Muscle of arm (tissue), 1 donor: ENCODE measurements at regions not wholly inside any gene's neighbourhood (a gene's known extent, or its start where the extent isn't known, plus 50 kb on each side); places are given as distances from the start of the nearest gene placed in this dataset.

Experiments
- DNase-seq: peaks from one replicate; pipeline ENCODE4 v3.0.0-alpha.2; 2013

GRCh38 chr1:87720561-87720960 is 391.9 kb downstream of the LMO4 start:
- DNase-seq, result no peak

GRCh38 chr1:87723193-87723592 is 394.5 kb downstream of the LMO4 start:
- no peak for DNase-seq

- no peak for DNase-seq
These were observed 399.5 kb downstream of the LMO4 start for GRCh38 chr1:87728169-87728568.

- no peak for DNase-seq
These were observed 401.9 kb downstream of the LMO4 start for GRCh38 chr1:87730274-87731216.

- no peak for DNase-seq
These were observed 404.7 kb downstream of the LMO4 start for GRCh38 chr1:87733386-87733785.

GRCh38 chr1:87735750-87736149 is 407.1 kb downstream of the LMO4 start:
- no peak for DNase-seq

- DNase-seq, result no peak
These were observed 410.5 kb downstream of the LMO4 start for GRCh38 chr1:87739141-87739540.

- no peak for DNase-seq
These were observed 411.0 kb downstream of the LMO4 start for GRCh38 chr1:87739704-87740103.

GRCh38 chr1:87743256-87743655 is 414.6 kb downstream of the LMO4 start:
- DNase-seq, result no peak

GRCh38 chr1:87744056-87744455 is 415.4 kb downstream of the LMO4 start:
- no peak for DNase-seq

GRCh38 chr1:87744763-87745162 is 416.1 kb downstream of the LMO4 start:
- DNase-seq, result no peak

- no peak for DNase-seq
These were observed 424.7 kb downstream of the LMO4 start for GRCh38 chr1:87753366-87753765.

GRCh38 chr1:87754139-87754538 is 425.5 kb downstream of the LMO4 start:
- no peak for DNase-seq

- no peak for DNase-seq
These were observed 429.0 kb downstream of the LMO4 start for GRCh38 chr1:87757676-87758075.

GRCh38 chr1:87759421-87760087 is 430.9 kb downstream of the LMO4 start:
- no peak for DNase-seq

- no peak for DNase-seq
These were observed 431.5 kb downstream of the LMO4 start for GRCh38 chr1:87760155-87760554.

- DNase-seq, result no peak
These were observed 432.0 kb downstream of the LMO4 start for GRCh38 chr1:87760654-87761053.

GRCh38 chr1:87763483-87763882 is 434.8 kb downstream of the LMO4 start:
- no peak for DNase-seq

- DNase-seq, result no peak
These were observed 436.5 kb downstream of the LMO4 start for GRCh38 chr1:87765057-87765680.

GRCh38 chr1:87765681-87766070 is 437.0 kb downstream of the LMO4 start:
- DNase-seq, result no peak

GRCh38 chr1:87766737-87767136 is 438.1 kb downstream of the LMO4 start:
- no peak for DNase-seq

- no peak for DNase-seq
These were observed 450.2 kb downstream of the LMO4 start for GRCh38 chr1:87778896-87779295.

- DNase-seq, result no peak
These were observed 452.9 kb downstream of the LMO4 start for GRCh38 chr1:87781554-87781953.
